Choroid plexus epithelial cell (primary cell): ENCODE measurements at regions not wholly inside any gene's neighbourhood (a gene's known extent, or its start where the extent isn't known, plus 50 kb on each side); places are given as distances from the start of the nearest gene placed in this dataset.

ENCODE experiments used
- DNase-seq: peaks from one replicate; pipeline ENCODE4 v3.0.0-alpha.2; 2010; ENCODE audit warnings: low read depth
- H3K4me3 ChIP-seq: 2 replicates; pipeline ENCODE4 v1.5.1; 2011; ENCODE audit warnings: low read depth, mild to moderate bottlenecking, control low read depth, low read length, moderate library complexity
- TF ChIP-seq, protein P1 (sequence below): conservative IDR thresholded peaks from 2 replicates; pipeline ENCODE4 v1.5.1; 2011; ENCODE audit warnings: low read depth, mild to moderate bottlenecking, control low read depth, inconsistent platforms, low read length, moderate library complexity

DNA sequence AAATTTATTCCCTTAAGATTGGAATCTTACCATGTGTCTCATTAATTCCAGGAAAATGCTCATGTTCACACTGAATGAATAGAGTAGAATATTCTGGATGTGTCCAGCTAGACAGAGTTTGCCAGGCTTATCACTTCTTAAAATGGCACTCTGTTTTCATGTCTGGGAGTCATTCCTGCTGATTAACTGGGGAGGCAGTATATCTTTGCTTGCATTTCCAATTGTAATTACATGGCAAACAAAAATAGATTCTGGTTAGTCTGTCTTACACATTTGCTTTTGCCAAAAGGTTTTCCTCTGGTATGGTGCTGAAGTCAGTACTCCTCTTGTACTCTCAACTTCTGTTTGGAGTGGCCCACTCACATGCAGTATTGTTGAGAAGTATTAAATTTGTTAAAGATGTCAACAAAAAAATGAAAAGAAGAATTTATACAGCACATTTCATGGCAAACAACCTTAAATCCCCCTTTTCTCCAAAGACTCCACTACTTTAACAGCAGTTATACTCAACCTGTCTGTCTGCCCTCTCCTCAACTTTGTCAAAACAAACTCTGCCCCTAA lies 70.2 kb downstream of the TENT5A start:
- H3K4me3 ChIP-seq = no peak overlapping the region
- DNase-seq = no peak
- TF ChIP-seq, protein P1, sequence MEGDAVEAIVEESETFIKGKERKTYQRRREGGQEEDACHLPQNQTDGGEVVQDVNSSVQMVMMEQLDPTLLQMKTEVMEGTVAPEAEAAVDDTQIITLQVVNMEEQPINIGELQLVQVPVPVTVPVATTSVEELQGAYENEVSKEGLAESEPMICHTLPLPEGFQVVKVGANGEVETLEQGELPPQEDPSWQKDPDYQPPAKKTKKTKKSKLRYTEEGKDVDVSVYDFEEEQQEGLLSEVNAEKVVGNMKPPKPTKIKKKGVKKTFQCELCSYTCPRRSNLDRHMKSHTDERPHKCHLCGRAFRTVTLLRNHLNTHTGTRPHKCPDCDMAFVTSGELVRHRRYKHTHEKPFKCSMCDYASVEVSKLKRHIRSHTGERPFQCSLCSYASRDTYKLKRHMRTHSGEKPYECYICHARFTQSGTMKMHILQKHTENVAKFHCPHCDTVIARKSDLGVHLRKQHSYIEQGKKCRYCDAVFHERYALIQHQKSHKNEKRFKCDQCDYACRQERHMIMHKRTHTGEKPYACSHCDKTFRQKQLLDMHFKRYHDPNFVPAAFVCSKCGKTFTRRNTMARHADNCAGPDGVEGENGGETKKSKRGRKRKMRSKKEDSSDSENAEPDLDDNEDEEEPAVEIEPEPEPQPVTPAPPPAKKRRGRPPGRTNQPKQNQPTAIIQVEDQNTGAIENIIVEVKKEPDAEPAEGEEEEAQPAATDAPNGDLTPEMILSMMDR = no peak

DNA sequence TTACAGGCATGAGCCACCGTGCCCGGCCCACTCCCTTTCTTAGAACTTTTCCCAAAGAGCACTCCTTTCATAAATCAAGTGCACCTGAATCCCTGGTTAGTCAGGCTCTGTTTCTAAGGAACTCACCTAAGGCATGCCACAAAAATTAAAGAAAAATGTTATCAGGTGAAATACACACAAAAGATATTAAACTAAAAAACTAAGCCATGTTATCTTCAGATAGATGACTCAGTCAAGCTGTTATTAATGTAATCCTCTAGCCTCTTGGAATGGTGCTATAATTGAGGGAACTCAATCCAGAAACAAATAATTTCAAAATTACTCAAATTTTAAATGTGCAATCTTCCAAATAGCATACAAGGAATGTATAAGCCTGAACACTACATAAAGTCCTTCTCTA lies 83.0 kb downstream of the TENT5A start:
- TF ChIP-seq, protein P1 = no peak
- no peak for DNase-seq
- H3K4me3 ChIP-seq = no peak overlapping the region

DNA sequence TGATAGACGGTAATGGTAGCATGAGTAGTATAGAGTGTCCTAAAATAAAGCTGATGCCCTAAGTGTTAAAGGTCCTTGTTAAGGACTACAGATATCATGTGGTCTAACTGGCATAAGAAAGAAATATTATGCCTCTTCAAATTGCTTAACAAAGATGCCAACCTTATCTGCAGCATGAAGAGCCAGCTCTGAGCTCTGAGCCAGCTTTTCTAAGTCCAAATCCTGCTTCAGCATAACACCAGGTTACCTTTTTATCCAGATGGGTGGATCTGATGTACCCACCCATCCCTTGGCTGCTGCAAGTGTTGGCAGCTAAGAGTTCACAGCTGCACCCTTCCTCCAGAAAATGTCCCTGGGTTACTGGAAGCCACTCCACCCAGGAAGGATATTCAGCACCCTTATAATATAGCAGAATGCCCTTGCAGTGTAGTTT lies 83.8 kb downstream of the TENT5A start:
- no peak overlapping the region for H3K4me3 ChIP-seq
- TF ChIP-seq, protein P1 = no peak
- DNase-seq = no peak

DNA sequence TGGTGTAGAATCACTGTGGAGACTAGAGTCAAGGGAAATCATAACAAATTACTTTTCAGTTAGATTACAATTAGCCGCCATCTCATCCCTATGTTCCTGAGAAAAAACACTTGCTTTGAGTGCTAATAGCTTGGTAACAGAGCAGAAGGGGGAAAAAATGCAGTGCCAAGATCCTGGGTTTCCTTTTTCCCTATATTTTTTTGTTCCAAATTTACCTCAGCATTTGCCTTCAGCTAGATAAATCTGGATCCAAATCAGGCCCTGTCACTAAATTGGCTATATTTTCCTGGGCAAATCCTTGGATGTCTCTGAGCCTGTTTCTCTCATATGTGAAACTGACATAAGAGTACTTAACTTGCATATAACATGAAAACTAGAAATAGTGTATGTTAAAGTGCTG lies 86.0 kb downstream of the TENT5A start:
- TF ChIP-seq, protein P1 = no peak
- DNase-seq = no peak
- H3K4me3 ChIP-seq = no peak overlapping the region

DNA sequence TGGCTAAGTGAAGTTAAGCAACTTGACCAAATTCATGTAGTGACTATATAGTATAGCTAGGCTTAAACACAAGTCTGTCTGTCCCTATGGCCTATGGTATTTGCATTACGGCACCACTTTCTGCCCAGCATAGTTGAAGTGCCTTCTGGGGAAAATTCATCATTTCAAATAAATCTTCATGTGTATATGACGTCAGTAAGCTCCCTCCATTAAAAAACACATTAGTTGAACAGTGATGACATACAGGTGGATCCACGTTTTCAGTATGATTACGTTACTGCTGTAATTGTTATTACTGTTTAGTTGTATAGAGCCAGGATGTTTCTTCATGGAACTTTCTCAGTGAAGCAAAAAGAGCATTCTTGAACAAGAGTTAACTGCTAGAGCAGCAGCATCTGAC lies 96.2 kb downstream of the TENT5A start:
- no peak for DNase-seq
- H3K4me3 ChIP-seq = no peak overlapping the region
- TF ChIP-seq, protein P1 = no peak

DNA sequence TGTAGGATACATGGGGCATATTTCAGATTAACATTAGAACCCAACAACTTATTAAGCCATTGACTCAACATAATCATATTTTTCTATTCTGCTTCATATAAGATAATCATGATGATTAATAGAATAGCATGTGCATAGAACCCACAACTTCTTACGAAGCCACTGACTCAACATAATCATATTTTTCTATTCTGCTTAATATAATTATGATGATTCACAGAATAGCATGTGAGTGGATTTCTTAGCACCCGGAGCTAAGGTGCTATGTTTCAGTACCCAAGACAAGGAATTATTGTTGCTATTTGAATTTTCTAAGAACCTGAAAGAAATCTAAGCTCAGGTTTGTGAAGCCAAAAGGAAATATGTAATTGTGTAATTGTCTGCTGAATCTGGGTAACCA lies 96.8 kb downstream of the TENT5A start:
- no peak overlapping the region for H3K4me3 ChIP-seq
- TF ChIP-seq, protein P1 = no peak
- no peak for DNase-seq

DNA sequence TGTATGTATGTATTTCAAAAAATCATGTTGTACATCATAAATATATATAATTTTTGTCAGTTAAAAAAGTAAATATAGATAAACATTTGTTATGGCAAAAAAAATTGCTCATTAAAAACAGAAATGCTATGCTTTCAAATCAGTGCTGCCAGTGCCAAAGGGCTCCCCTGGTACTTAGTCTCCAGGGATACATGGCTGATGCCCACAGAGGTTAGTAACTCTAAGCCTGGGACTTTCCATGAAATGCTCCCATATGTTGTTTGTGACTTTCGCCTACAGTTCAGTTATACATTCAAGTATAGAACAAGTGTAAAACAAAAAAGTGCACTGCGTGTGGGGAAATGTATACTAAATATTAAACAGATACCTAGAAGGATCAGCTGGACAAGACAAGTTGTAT lies 104.0 kb downstream of the TENT5A start:
- TF ChIP-seq, protein P1 = no peak
- no peak for DNase-seq
- H3K4me3 ChIP-seq = no peak overlapping the region
